Keratinocyte (primary cell): ENCODE measurements at regions not wholly inside any gene's neighbourhood (a gene's known extent, or its start where the extent isn't known, plus 50 kb on each side); places are given as distances from the start of the nearest gene placed in this dataset.
A peak's percentile ranks its signal among the peaks of the same experiment; 100 is the strongest.

Experiments
- DNase-seq: peaks from one replicate; pipeline ENCODE4 v3.0.0-alpha.2; 2011; ENCODE audit warnings: low read depth, missing footprints, low spot score
- FAIRE-seq: peaks from 2 replicates; lab custom pipeline; 2011; peaks lifted over from hg19 to GRCh38; lab: Jason Lieb, UNC
- H2AFZ ChIP-seq: 2 replicates; pipeline ENCODE4 v1.6.0; 2012; ENCODE audit warnings: low read length, control low read depth, inconsistent platforms; ENCODE audit not compliant: control insufficient read depth
- H3K27ac ChIP-seq: 2 replicates; pipeline ENCODE4 v1.5.1; 2011; ENCODE audit warnings: low read length; ENCODE audit not compliant: control insufficient read depth, insufficient read depth
- H3K27me3 ChIP-seq: 3 replicates; pipeline ENCODE4 v1.6.0; 2011; ENCODE audit warnings: low read length; ENCODE audit not compliant: control insufficient read depth, insufficient read depth; ENCODE audit errors: extremely low read depth
- H3K36me3 ChIP-seq, 2 experiments: 2 replicates in 1 of 2; 3 replicates in 1 of 2; pipeline ENCODE4 v1.5.1; 2011; ENCODE audit warnings: low read length in 2 of 2, mild to moderate bottlenecking in 1 of 2; ENCODE audit not compliant: control insufficient read depth in 2 of 2, insufficient read depth in 2 of 2; ENCODE audit errors: extremely low read depth in 1 of 2
- H3K4me1 ChIP-seq: 3 replicates; pipeline ENCODE4 v1.5.1; 2011; ENCODE audit warnings: low read length; ENCODE audit not compliant: control insufficient read depth, insufficient read depth; ENCODE audit errors: extremely low read depth
- H3K4me2 ChIP-seq: 3 replicates; pipeline ENCODE4 v1.6.0; 2011; ENCODE audit warnings: low read depth, low read length; ENCODE audit not compliant: control insufficient read depth, insufficient read depth; ENCODE audit errors: extremely low read depth
- H3K4me3 ChIP-seq, 3 experiments: fragments of 200-600 bp in 1 of 3; sonication (generic) in 1 of 3; 2 replicates in 2 of 3; 3 replicates in 1 of 3; pipeline ENCODE4 v1.5.1; 2011 to 2016; ENCODE audit warnings: low read length in 3 of 3, mild to moderate bottlenecking in 3 of 3, control low read depth in 2 of 3, inconsistent platforms in 1 of 3, low read depth in 1 of 3, mixed read lengths in 1 of 3, mixed run types in 1 of 3, moderate library complexity in 1 of 3; ENCODE audit not compliant: control insufficient read depth in 2 of 3, insufficient read depth in 2 of 3; ENCODE audit errors: extremely low read depth in 1 of 3
- H3K79me2 ChIP-seq: 2 replicates; pipeline ENCODE4 v1.6.0; 2012; ENCODE audit warnings: low read length; ENCODE audit not compliant: control insufficient read depth, insufficient read depth
- H3K9ac ChIP-seq: 3 replicates; pipeline ENCODE4 v1.6.0; 2011; ENCODE audit warnings: low read length; ENCODE audit not compliant: control insufficient read depth, insufficient read depth; ENCODE audit errors: extremely low read depth
- H3K9me1 ChIP-seq: 3 replicates; pipeline ENCODE4 v1.6.0; 2011; ENCODE audit warnings: low read length; ENCODE audit not compliant: control insufficient read depth, insufficient read depth; ENCODE audit errors: extremely low read depth
- H3K9me3 ChIP-seq: 2 replicates; pipeline ENCODE4 v1.5.1; 2012; ENCODE audit warnings: low read depth, low read length; ENCODE audit not compliant: control insufficient read depth
- H4K20me1 ChIP-seq: 3 replicates; pipeline ENCODE4 v1.6.0; 2011; ENCODE audit warnings: low read length; ENCODE audit not compliant: control insufficient read depth, insufficient read depth; ENCODE audit errors: extremely low read depth
- EZH2 ChIP-seq: IDR thresholded peaks from one replicate; pipeline ENCODE4 v1.6.1; 2012; ENCODE audit warnings: inconsistent platforms, mild to moderate bottlenecking, low read length, moderate library complexity
- dilution Hi-C: fragments of 300-500 bp; cut with MboI; formaldehyde crosslinking; loops from one replicate; pipeline ENCODE4 v1.7.0; 2020; ENCODE audit warnings: low sequenced_read_pairs; ENCODE audit not compliant: extremely low pct_ligation_motif_present
- TF ChIP-seq, protein P1 (sequence below), 3 experiments: IDR thresholded peaks in 1 of 3; conservative IDR thresholded peaks in 1 of 3; optimal IDR thresholded peaks in 1 of 3; 2 replicates in 2 of 3; 3 replicates in 1 of 3; pipeline versions ENCODE3 to v1.5.1; 2011; ENCODE audit warnings: low read length in 3 of 3, mild to moderate bottlenecking in 3 of 3, moderate library complexity in 2 of 3, control low read depth in 1 of 3, inconsistent platforms in 1 of 3; ENCODE audit not compliant: insufficient read depth in 2 of 3; ENCODE audit errors: extremely low read depth in 1 of 3

DNA sequence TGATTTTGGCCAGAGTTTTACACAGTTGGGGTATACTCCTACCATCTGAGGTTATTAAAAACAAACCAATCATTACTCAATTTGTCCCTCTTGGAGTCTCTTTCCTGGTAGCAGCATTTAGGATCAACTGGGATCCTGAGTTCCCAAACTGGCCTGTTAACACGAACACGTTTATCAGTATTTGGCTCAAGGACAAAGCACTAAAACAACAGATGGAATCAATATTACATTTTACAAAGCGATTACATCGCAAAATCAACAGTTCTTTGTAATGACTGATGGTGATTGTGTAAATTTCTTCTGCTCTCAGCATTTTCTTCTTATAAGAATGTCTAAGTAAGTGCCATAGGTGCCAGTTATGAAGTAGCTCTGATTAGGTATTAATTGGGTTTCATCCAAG is 582.9 kb upstream of the ANKRD30A start:
- H3K27ac ChIP-seq: no peak overlapping the region
- dilution Hi-C loops: no loop called here
- FAIRE-seq: peak; percentile 9

DNA sequence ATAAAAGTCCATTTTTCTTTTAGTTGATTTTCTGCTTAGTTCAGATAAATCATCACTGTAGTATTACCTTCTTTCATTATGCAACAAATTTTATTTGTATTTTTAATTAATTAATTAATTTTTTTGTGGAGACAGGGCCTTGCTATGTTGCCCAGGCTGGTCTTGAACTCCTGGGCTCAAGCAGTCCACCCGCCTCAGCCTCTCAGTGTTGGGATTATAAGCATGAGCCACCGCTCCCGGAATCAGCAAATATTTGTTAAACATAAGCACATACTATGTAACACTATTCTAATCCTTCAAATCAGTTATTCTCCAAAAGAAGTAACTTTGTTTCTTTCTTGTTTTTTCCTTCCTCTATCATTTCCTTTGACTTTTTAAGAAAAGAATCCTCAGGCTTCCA is 584.8 kb upstream of the ANKRD30A start:
- Histone ChIP-seq H3K4me1 (peaks cover 13% of the 10 kb centered on the region), H3K4me2 (no peak overlapping the region), H3K9ac (no peak overlapping the region), H3K27ac (no peak overlapping the region), H3K4me3 (no peak overlapping the region), H4K20me1 (no peaks in the 10 kb centered on the region), H2AFZ (no peak overlapping the region), H3K9me3 (no peaks in the 10 kb centered on the region), H3K36me3 (no peaks in the 10 kb centered on the region), H3K9me1 (no peaks in the 10 kb centered on the region), H3K27me3 (no peaks in the 10 kb centered on the region), H3K79me2 (no peaks in the 10 kb centered on the region)
- no peak for FAIRE-seq
- no peak for DNase-seq
- dilution Hi-C loops: no loop called here
- TF ChIP-seq EZH2: no peak
- TF ChIP-seq, protein P1, sequence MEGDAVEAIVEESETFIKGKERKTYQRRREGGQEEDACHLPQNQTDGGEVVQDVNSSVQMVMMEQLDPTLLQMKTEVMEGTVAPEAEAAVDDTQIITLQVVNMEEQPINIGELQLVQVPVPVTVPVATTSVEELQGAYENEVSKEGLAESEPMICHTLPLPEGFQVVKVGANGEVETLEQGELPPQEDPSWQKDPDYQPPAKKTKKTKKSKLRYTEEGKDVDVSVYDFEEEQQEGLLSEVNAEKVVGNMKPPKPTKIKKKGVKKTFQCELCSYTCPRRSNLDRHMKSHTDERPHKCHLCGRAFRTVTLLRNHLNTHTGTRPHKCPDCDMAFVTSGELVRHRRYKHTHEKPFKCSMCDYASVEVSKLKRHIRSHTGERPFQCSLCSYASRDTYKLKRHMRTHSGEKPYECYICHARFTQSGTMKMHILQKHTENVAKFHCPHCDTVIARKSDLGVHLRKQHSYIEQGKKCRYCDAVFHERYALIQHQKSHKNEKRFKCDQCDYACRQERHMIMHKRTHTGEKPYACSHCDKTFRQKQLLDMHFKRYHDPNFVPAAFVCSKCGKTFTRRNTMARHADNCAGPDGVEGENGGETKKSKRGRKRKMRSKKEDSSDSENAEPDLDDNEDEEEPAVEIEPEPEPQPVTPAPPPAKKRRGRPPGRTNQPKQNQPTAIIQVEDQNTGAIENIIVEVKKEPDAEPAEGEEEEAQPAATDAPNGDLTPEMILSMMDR (optimal IDR thresholded peaks at IDR 0.05 in 1 of 3, IDR thresholded peaks at IDR 0.05 in 1 of 3, conservative IDR thresholded peaks at IDR 0.05 in 1 of 3; ENCODE audit: extremely low read depth in 1 of 3, insufficient read depth in 2 of 3, low read length in 3 of 3): no peak

More for the DNA sequence above, 582.9 kb upstream of the ANKRD30A start:
- no peaks in the 10 kb centered on the region for H3K36me3 ChIP-seq
- peaks cover 10% of the 10 kb centered on the region for H3K4me1 ChIP-seq
- no peak overlapping the region for H3K4me3 ChIP-seq
- no peaks in the 10 kb centered on the region for H3K9me3 ChIP-seq
- no peaks in the 10 kb centered on the region for H3K79me2 ChIP-seq
- no peak overlapping the region for H3K4me2 ChIP-seq
- DNase-seq: no peak
- no peak overlapping the region for H3K9ac ChIP-seq
- H4K20me1 ChIP-seq: no peaks in the 10 kb centered on the region
- H3K27me3 ChIP-seq: no peaks in the 10 kb centered on the region
- no peaks in the 10 kb centered on the region for H3K9me1 ChIP-seq
- H2AFZ ChIP-seq: peak overlapping the region; percentile 43
- TF ChIP-seq, protein P1 (optimal IDR thresholded peaks at IDR 0.05 in 1 of 3, IDR thresholded peaks at IDR 0.05 in 1 of 3, conservative IDR thresholded peaks at IDR 0.05 in 1 of 3; ENCODE audit: extremely low read depth in 1 of 3, insufficient read depth in 2 of 3, low read length in 3 of 3): no peak
- no peak for TF ChIP-seq EZH2
